ENCODE measurements at regions not wholly inside any gene's neighbourhood (a gene's known extent, or its start where the extent isn't known, plus 50 kb on each side); places are given as distances from the start of the nearest gene placed in this dataset.

GRCh38 chr2:187233811-187234210, 214.2 kb downstream of the CALCRL start:
- no peaks in the 10 kb centered on the region for H3K9me3 Mint-ChIP-seq (ENCODE audit: low read depth)
- TF ChIP-seq CTCF (IDR thresholded peaks at IDR 0.05; ENCODE audit: unreplicated experiment) = no peak
- DNase-seq (ENCODE audit: low spot score, unreplicated experiment) = no peak
- no peak overlapping the region for H3K4me3 Mint-ChIP-seq (ENCODE audit: low read depth)
- no peaks in the 10 kb centered on the region for H3K27me3 Mint-ChIP-seq
- H3K36me3 Mint-ChIP-seq (ENCODE audit: insufficient read depth) = no peaks in the 10 kb centered on the region
- no peaks in the 10 kb centered on the region for H3K4me1 Mint-ChIP-seq (ENCODE audit: low read depth)
- no peak overlapping the region for H3K27ac Mint-ChIP-seq

- Mint-ChIP-seq H3K36me3 (ENCODE audit: insufficient read depth) (no peaks in the 10 kb centered on the region), H3K4me1 (ENCODE audit: low read depth) (no peaks in the 10 kb centered on the region), H3K27me3 (no peaks in the 10 kb centered on the region), H3K4me3 (ENCODE audit: low read depth) (no peak overlapping the region), H3K27ac (no peak overlapping the region), H3K9me3 (ENCODE audit: low read depth) (no peaks in the 10 kb centered on the region)
- DNase-seq (ENCODE audit: low spot score, unreplicated experiment) = no peak
- no peak for TF ChIP-seq CTCF (IDR thresholded peaks at IDR 0.05; ENCODE audit: unreplicated experiment)
Observed at GRCh38 chr2:187232749-187233148, 215.3 kb downstream of the CALCRL start.

- no peak for TF ChIP-seq CTCF (IDR thresholded peaks at IDR 0.05; ENCODE audit: unreplicated experiment)
- Mint-ChIP-seq H3K27ac (no peak overlapping the region), H3K4me1 (ENCODE audit: low read depth) (no peaks in the 10 kb centered on the region), H3K36me3 (ENCODE audit: insufficient read depth) (no peaks in the 10 kb centered on the region), H3K4me3 (ENCODE audit: low read depth) (no peak overlapping the region), H3K27me3 (no peaks in the 10 kb centered on the region), H3K9me3 (ENCODE audit: low read depth) (no peaks in the 10 kb centered on the region)
- DNase-seq (ENCODE audit: low spot score, unreplicated experiment) = no peak
Observed at GRCh38 chr2:187230088-187230487, 218.0 kb downstream of the CALCRL start.

GRCh38 chr2:187228986-187229385, 219.1 kb downstream of the CALCRL start:
- Mint-ChIP-seq H3K4me1 (ENCODE audit: low read depth) (no peaks in the 10 kb centered on the region), H3K27ac (no peak overlapping the region), H3K36me3 (ENCODE audit: insufficient read depth) (no peaks in the 10 kb centered on the region), H3K4me3 (ENCODE audit: low read depth) (no peak overlapping the region), H3K9me3 (ENCODE audit: low read depth) (no peaks in the 10 kb centered on the region), H3K27me3 (no peaks in the 10 kb centered on the region)
- no peak for DNase-seq (ENCODE audit: low spot score, unreplicated experiment)
- TF ChIP-seq CTCF (IDR thresholded peaks at IDR 0.05; ENCODE audit: unreplicated experiment) = no peak

- Mint-ChIP-seq H3K27ac (no peak overlapping the region), H3K4me3 (ENCODE audit: low read depth) (no peak overlapping the region), H3K27me3 (no peaks in the 10 kb centered on the region), H3K4me1 (ENCODE audit: low read depth) (peaks cover 4% of the 10 kb centered on the region), H3K9me3 (ENCODE audit: low read depth) (no peaks in the 10 kb centered on the region), H3K36me3 (ENCODE audit: insufficient read depth) (no peaks in the 10 kb centered on the region)
- no peak for DNase-seq (ENCODE audit: low spot score, unreplicated experiment)
- TF ChIP-seq CTCF (IDR thresholded peaks at IDR 0.05; ENCODE audit: unreplicated experiment) = no peak
Observed at GRCh38 chr2:187224989-187225388, 223.1 kb downstream of the CALCRL start.
